C4-2B (cell line): ENCODE measurements at regions not wholly inside any gene's neighbourhood (a gene's known extent, or its start where the extent isn't known, plus 50 kb on each side); places are given as distances from the start of the nearest gene placed in this dataset.

Experiments
- H3K27ac ChIP-seq: fragments of 450-650 bp; 2 replicates; pipeline ENCODE4 v1.5.1; 2017
- ZFX ChIP-seq: fragments of 450-650 bp; IDR thresholded peaks from 2 replicates; pipeline ENCODE4 v1.6.1; 2017
- TF ChIP-seq, protein P1 (sequence below): fragments of 450-650 bp; conservative IDR thresholded peaks from 2 replicates; pipeline ENCODE4 v1.5.1; 2017; ENCODE audit warnings: mild to moderate bottlenecking

DNA sequence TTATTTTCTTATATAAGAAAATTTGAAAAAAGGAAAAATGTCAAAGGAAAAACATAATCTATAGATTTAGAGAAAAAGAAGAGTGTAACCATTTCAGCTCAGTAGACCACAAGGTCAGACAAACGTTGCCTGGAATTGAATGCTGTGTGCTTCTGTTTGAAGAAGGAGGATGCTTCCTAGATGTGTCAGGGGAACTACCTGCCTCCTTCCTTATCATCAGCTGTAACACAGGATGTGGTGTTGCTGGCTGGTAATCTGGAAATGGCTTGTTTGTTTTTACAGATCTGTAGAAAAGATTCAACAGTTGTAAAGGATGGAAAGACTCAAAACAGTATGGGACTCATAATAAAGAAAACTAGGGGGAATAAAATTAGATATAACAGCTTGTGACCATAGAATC, 160.7 kb upstream of the MEF2C start:
- TF ChIP-seq, protein P1, sequence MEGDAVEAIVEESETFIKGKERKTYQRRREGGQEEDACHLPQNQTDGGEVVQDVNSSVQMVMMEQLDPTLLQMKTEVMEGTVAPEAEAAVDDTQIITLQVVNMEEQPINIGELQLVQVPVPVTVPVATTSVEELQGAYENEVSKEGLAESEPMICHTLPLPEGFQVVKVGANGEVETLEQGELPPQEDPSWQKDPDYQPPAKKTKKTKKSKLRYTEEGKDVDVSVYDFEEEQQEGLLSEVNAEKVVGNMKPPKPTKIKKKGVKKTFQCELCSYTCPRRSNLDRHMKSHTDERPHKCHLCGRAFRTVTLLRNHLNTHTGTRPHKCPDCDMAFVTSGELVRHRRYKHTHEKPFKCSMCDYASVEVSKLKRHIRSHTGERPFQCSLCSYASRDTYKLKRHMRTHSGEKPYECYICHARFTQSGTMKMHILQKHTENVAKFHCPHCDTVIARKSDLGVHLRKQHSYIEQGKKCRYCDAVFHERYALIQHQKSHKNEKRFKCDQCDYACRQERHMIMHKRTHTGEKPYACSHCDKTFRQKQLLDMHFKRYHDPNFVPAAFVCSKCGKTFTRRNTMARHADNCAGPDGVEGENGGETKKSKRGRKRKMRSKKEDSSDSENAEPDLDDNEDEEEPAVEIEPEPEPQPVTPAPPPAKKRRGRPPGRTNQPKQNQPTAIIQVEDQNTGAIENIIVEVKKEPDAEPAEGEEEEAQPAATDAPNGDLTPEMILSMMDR = no peak
- no peak for TF ChIP-seq ZFX

DNA sequence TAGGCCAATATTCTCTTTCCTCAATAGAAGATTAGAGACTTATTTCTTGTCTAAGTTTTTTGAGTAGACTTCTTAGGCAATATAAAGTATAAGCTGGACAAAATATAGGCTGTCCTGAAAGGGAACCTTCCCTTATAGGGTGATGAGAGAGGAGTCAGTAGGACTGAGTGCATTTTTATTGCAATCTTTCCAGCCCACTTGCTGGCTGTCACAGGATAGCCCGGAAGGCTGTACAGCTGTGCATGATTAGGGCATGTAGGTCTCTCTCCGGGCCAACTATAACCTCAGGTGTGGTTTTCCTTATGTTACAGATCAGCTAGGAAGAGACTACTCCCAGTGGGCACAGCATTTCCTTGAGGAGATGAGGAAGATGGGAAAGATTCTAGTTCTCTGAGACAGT, 159.8 kb upstream of the MEF2C start:
- TF ChIP-seq, protein P1 = no peak
- TF ChIP-seq ZFX = no peak
- H3K27ac ChIP-seq = no peak overlapping the region

More for the DNA sequence above, 160.7 kb upstream of the MEF2C start:
- H3K27ac ChIP-seq = no peak overlapping the region

DNA sequence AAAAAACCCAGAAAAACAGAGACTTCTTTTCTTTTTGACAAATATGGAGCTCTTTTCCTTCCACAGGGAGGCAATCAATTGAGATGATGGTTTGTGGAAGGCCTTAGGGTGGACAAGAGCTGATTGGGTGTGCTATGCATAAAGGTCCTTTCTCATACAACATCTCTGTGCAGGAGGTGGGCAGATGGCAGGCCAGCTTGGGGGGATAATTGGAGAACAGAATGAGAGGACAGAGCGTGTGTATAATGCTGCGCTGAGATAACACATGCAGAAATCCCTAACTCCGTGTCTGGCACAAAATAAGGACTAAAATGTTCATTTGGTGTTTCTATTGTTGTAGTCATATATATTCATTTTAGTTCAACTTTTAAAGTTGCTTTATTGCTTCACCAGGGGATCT, 159.0 kb upstream of the MEF2C start:
- TF ChIP-seq, protein P1 = no peak
- no peak for TF ChIP-seq ZFX
- H3K27ac ChIP-seq = no peak overlapping the region

DNA sequence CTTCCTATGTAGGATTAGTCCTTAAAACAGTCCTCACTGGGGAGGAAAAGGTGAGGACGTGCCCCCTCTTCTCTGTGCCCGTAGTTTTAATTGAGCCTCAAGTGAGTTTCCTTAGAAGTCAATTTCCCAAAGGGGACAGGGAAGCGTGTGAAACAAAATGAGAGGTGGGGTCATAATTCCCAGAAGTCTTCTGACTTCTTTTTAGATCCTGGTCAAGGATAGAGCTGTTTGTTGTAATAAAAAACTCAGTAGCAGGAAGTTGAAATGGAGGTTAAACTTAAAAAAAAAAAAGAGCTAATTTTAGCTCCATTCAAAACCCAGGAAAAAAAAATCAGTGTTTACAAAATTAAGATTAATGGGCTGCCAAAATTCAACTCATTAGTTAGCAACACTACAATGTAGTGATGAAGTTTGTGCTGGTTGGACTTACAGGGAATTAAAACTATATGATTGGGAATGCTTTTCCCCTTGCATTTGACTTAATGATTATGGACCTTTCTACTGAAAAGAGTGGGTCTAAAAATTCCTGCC, 158.3 kb upstream of the MEF2C start:
- TF ChIP-seq, protein P1 = no peak
- no peak for TF ChIP-seq ZFX
- no peak overlapping the region for H3K27ac ChIP-seq

DNA sequence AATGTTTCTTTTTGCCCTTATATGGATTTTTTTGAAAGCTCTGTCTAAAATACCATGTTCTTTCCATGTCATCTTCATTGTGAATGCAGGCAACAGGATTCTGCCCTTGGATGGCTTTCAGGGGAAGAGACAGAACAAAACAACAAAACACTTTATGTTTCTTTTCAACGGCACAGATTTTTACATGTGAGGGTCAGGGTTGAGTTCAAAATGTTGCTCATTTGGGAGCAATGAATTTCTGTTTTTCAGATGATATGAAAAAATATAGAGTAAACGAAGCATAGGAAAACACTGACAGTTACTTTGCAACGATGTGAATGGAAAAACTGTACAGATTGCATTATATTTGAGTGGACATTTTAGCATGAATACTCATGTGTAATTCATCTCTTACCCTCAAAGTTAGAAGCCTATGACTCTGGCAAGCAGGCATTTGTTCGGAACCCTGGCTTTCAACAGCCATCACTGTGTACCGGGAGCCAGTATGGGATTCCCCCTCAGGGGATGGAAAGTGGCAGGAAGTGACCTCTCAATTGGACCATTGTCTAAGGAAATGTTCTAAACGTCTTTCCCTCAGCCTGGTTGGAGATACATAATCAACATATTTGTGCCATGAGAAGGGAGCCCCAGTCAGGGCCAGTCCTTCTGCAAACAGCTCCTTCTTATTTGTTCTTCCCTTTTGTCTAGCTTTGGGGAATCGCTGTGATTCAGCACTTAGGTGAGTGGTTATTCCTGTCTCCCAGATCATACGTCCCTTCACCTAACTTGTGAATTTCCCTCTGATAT, 153.9 kb upstream of the MEF2C start:
- no peak for TF ChIP-seq ZFX
- TF ChIP-seq, protein P1 = no peak
- no peak overlapping the region for H3K27ac ChIP-seq

DNA sequence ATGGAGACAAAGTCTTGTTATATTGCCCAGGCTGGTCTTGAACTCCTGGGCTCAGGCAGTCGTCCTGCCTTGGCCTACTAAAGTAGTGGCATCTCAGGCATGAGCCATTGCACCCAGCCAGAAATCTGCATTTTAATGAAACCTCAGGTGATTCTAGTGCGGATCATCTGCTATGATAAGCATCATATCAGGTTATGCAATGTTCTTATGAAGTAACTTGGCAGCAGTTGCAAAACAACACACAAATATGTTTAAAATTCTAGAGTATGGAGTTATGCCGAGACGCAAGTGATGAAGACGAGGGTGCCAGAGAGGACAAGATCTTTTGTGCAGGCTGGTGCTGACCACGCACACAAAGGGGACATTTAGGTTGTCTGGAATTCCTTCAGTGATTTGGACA, 153.2 kb upstream of the MEF2C start:
- TF ChIP-seq ZFX = no peak
- TF ChIP-seq, protein P1 = no peak
- no peak overlapping the region for H3K27ac ChIP-seq

DNA sequence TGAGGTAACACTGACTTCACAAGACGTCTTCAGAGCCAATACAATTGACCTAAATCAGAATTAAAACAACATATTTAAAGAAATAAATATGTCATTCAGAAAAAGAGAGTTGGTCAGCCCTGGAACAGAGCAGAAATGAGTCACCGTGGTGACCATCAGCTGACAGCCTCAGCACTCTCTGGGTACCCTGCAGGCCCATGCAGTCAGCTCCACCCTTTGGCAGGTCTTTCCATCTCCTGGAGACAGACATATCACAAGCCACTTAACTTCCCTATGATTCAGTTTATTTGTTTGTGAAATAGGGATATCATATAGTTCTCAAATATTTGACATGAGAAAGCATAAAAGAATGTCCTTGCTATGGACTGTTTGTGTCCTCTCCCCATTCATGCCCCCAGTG, 151.6 kb upstream of the MEF2C start:
- H3K27ac ChIP-seq = no peak overlapping the region
- TF ChIP-seq ZFX = no peak
- TF ChIP-seq, protein P1 = no peak
